Inflammatory macrophage treated with lipopolysaccharide for 1 hour (primary cell): ENCODE measurements at regions not wholly inside any gene's neighbourhood (a gene's known extent, or its start where the extent isn't known, plus 50 kb on each side); places are given as distances from the start of the nearest gene placed in this dataset.
A peak's percentile ranks its signal among the peaks of the same experiment; 100 is the strongest.

ENCODE experiments used
- DNase-seq, 2 donors: peaks; one replicate each; pipeline ENCODE4 v3.0.0-alpha.2; 2020 to 2022

DNA sequence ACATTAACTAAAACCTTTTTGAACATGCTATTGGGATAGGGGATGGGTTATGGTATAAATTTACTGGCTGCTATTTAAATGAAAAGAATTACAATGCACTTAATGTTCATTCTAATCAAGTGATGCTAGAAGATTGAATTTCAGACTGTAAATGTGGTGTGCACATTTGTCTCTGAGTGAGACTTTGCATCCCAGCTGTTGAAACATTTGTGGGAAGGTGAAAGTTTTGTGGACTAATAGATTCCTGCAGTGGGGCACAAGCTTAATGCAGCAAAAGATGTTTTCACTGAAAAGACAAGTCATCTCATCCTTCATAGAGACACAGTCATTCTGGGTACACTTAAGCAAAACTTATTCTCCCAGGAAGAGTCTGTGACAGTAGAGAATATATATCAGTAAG lies 323.6 kb downstream of the NFIB start:
- DNase-seq, result no peak

DNA sequence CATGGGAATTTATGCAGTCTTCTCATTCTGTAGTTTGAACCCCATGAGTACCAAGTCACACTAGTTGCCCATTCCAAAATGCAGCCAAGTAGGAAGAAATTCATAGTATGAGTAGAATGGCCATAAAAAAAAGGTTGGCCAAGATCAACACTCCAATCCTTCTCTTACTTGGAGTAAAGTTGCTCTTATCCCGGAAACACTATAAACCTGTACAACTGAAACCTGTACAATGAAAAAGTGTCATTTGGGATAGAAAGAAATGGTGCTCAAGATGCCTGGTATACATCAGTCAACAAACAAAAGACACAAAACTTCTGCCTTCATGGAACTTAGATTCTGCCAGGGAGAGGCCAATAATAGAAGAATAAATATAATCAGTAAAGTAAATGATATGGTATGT lies 325.0 kb downstream of the NFIB start:
- no peak for DNase-seq

DNA sequence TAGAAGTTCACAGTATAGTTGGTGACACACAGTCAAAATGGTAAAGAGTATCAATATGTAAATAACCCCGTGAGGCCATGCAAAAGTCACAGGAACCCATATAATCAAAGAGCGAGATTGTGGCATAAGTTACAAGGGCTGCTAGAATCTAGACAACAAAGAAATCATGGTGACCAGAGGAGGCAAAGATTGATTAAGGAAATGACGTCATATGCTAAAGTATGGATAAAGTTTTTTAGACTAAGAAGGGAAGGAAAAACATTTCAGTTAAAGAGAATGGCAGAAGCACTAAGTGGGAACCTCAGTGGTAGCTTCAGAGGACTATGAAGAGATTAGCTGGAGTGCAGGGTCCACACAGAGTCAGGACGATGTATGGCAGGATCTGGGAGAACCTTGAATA lies 330.3 kb downstream of the NFIB start:
- no peak for DNase-seq

GRCh38 chr9:13979941-13980318 lies 334.0 kb downstream of the NFIB start:
- no peak for DNase-seq

GRCh38 chr9:13975611-13976290 lies 338.2 kb downstream of the NFIB start:
- no peak for DNase-seq

DNA sequence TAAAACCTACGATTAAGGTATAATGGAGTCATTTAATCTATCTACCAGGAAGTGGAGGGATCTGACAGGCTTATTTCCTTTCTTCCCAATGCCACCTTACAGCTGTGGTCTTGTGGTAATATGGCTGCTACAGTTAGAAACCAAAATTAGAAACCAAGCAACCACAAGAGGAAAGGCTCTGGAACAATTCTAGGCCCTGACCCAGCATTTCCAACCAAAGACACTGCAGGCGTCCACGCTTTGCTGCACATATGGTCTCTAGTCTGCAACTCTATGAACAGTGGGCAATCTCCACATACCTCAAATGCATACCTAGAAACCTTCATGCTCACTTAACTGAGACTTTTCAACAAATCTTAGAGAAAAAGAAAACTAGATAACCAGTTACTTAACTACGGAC lies 339.1 kb downstream of the NFIB start:
- no peak for DNase-seq

DNA sequence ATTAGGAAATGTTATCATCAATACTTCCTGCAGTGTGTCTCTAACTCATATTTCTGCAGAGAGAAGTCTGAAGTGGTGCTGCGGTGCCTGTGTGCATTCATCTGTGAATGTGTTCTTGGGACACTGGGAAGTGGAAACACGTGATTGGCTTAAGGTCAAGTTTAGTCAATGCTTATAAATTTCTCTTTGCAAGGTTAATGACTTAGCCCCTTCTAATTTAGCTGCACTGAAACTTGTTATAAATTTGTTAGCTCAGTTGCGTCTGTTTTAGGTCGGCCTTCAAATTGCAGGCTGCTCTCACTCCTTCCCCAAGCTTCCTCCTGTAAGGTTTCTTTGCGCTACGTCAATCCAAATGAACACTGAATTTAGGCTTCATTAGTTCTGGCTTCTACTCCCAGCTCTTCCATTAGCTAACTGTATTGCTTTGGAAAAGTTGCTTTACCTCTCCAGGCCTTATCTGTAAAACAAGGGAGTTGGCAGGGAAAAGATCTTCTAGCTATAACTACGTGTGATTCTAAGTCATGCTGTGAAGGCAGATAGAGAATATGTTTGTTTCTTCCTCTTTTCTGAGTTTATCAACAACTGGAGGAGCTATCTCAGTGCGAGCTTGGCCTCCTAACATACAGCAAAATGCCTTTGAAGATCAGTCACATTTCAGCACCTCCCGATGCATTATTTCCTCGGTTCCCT lies 341.8 kb downstream of the NFIB start:
- no peak for DNase-seq

- DNase-seq, result no peak
Observed at GRCh38 chr9:13971415-13971814, 342.5 kb downstream of the NFIB start.

GRCh38 chr9:13970426-13970825 lies 343.5 kb downstream of the NFIB start:
- DNase-seq, result no peak

- no peak for DNase-seq
Observed at GRCh38 chr9:13970018-13970417, 343.9 kb downstream of the NFIB start.

DNA sequence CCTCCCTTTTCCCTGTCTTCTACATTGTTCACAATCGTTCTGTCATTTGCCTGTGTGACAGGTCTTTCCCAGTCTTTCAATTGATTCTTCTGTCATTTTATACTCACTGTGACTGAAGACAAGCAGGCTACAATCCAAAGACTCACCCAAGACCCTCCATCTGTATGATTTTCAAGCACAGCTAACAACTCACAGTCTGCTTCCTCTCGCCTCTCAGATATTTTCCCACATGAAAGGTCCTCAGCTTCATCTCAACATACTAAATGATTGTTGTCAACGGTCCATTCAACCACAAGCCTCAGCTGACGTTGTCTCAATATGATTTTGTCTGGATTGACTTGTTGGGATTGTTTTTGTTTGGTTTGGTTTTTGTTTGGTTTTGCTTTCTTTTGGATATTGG lies 346.5 kb downstream of the NFIB start:
- no peak for DNase-seq

GRCh38 chr9:13967011-13967410 lies 346.9 kb downstream of the NFIB start:
- no peak for DNase-seq

DNA sequence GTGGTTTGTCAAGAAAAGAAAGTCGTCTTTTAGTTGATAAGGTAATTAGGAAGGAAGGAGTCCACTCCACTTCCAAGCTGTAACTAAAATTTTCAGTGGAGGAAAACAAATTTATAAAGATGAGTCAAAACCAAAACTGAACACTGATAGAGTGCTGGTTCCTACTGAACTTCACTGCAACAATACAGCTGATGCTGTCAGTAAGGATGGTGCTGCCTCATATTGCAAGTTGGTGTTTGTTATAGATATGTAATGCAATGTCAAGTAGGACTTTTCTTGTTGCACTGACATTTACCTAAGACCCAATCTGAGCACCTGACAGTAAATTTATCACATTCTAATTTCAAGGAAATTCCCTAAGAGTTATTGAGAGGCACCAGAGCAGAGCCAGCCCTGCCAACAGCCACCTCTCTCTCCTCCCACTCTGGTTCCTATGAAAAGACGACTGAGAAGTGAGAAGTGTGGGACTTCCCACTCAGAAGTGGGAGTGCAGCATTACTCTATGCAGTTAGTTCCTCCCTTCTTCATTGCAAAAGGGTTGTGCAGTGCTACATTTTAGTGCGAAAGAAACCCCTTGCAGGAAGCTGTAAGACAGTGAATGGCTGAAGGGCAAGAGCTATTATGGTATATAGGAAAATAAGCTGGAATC lies 350.8 kb downstream of the NFIB start:
- peak in 1 of 2 donors; percentile 4 for DNase-seq

- no peak for DNase-seq
Observed at GRCh38 chr9:13962006-13962405, 351.9 kb downstream of the NFIB start.

DNA sequence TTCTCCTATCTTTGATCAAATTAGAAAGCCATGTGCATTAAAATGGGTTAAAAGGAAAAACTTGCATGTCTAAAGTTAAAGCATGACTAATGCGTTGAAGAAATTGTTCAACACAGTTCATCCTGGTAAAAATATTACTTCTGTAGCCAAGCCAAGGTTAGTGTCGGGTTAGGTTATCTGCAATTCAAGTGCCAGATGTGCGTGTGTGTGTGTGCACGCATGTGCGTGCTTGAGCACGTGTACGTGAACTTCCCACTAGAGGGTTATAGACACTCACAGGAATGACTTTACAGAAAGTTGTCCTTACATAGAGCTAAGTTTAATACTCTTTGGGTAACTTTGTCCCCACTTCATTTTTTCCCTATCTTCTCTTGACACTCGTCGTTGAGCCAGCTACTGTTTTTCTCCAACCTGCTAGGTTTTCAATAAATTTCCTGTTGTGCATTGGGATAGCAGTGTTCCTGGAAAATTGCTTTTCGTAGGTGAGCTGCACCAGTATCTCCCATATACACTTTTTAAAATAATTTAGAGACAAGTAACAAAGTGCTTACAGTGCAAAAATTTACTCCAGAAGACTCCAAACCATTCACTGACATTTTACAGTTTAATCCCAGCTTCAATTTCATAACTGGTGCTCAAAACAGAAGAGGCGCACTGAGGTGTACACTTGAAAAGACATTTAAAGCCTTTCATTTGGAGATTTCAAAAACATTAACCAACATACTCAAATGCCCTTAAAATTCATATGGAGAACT lies 353.8 kb downstream of the NFIB start:
- DNase-seq, result no peak

DNA sequence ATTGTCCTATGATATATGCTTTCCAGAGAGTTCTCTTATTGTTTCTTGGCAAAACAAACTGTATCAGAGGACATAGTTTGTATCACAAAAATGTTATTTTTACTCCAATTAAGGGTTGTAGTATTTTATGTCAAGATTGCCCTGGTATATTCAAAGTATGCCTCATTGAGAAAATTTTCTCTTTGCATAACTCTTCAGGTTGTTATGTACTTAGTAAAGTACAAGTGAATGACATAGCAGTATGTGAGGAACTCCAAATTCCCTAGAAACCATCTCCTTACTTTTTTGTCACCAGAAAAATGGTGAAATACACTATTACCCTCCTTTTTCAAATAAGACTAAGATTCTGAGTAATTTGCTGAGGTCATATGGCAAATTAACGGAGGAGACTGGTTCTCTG lies 355.3 kb downstream of the NFIB start:
- DNase-seq, result no peak

DNA sequence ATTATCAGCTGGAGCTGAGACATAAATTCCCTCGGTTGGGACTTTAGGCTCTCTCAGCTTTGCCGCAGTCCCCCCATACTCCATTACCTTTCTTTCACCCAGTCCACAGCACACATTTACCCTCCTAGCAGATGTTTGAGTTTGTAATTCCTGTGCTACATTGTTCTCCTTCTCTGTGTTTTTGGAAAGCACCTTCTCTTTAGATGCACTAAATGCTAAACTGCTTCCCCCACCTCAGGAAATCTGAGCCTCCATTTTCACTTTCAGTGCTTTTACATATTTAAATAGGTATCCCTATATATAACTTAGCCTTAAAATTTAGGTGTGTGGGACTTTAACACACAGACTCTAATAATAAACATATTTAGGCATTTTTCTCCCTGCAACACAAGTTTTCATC lies 356.9 kb downstream of the NFIB start:
- DNase-seq, result no peak

DNA sequence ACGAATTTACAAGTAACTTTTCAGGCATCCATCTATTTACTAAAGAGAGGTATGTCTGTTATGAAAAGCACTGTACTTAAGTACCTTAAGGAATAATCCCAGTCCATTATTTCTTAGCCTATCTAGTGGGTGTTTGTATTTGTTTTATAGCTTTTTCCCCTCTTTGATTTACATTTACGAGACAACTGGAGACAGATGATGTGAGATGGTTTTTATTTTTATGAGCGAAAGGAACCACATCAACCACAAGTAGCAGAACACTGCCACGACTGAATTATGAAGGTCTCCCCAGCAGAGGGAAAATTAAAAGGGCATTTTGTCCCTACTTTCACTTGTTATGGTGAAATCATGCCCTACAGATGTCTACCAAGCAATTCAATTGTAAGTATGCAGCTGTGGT lies 357.8 kb downstream of the NFIB start:
- DNase-seq, result no peak

- no peak for DNase-seq
Observed at GRCh38 chr9:13952906-13953305, 361.0 kb downstream of the NFIB start.

DNA sequence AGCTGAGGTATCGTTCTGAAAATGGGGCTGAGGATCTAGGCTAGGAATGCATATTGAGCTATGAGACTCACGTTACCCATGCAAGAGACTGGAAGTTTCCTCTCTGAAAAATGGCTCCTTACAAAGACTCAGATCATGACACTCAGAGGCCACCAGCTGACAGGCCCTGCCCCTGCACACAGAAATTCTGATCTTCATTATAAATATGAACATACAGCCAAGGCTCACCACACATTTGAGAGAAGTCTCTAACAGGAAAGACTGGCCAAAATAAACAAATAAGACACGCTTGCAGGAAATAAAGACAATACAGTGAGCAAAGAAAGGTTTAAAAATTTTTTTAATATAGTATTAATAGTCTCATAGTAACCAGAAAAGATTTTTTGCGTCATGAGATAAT lies 365.9 kb downstream of the NFIB start:
- no peak for DNase-seq

DNA sequence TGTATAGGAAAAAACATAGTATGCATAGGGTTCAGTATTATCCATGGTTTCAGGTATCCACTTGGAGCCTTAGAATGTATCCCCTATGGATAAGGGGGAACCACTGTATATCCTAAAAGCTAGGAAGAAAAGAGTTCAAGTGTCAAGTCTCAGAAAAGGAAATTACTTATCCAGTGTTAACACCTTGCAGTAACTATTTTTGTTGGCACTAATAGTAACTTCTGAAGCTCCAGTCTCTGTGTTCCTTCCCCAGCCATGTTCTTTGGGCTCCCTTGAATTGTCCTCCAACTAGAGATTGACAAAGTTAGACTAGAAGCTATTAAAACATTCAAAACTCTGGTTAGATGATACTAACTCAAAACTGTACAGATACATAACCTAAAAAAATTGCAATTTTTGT lies 370.8 kb downstream of the NFIB start:
- DNase-seq, result no peak

- no peak for DNase-seq
Observed at GRCh38 chr9:13942695-13943094, 371.2 kb downstream of the NFIB start.

GRCh38 chr9:13942201-13942600 lies 371.7 kb downstream of the NFIB start:
- no peak for DNase-seq

DNA sequence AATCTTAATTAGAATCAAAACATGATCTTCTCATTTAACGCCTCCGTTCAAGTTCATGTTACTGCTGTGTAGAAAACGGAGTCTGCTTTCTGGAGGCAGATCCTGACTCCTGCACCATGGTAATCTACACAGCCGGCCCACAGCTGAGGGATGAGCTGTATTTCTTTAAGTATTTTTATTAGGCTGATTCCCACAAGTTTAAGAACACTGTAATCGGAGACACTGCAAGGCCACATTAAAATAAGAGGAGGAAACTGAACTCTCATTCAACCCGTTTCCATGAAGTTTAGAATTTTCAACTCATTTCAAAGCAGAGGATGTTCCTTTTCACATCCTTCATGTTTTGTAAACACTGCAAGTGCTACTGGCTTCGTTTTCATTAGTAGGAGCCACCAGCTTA lies 372.2 kb downstream of the NFIB start:
- no peak for DNase-seq
